GM12878 (cell line): ENCODE measurements at regions not wholly inside any gene's neighbourhood (a gene's known extent, or its start where the extent isn't known, plus 50 kb on each side); places are given as distances from the start of the nearest gene placed in this dataset.

Experiments
- ATAC-seq: fragments of 200-7000 bp; cut with Tn5 transposase; 3 replicates; pipeline ENCODE4 v1.9.1; 2020; ENCODE audit warnings: mild to moderate bottlenecking, moderate library complexity
- BruUV-seq: library from RNA; stranded (reverse); fragments of 400-500 nt; replicated peaks from 2 replicates; lab custom pipeline; 2021; lab: Mats Ljungman, UMichigan
- CTCF ChIA-PET: fragments of 300-600 bp; sonication (Branson Sonifier 250); formaldehyde crosslinking; extraction: SDS; loops from one replicate; lab custom pipeline; 2021; ENCODE audit warnings: inconsistent platforms; lab: Yijun Ruan, JAX
- POLR2A ChIA-PET: fragments of 350-600 bp; formaldehyde crosslinking; extraction: SDS; loops from one replicate; lab custom pipeline; 2021; ENCODE audit warnings: inconsistent platforms; lab: Charles Lee
- RAD21 ChIA-PET: fragments of 300-600 bp; sonication (Branson Sonifier 250); formaldehyde crosslinking; loops from one replicate; lab custom pipeline; 2023; ENCODE audit warnings: antibody characterized with exemption; ENCODE audit not compliant: unreplicated experiment; lab: Charles Lee
- SMC1A ChIA-PET: fragments of 300-600 bp; sonication (Branson Sonifier 250); formaldehyde crosslinking; loops from one replicate; lab custom pipeline; 2023; ENCODE audit not compliant: unreplicated experiment, uncharacterized antibody; lab: Charles Lee
- DNase-seq: peaks from one replicate; pipeline ENCODE4 v3.0.0-alpha.2; 2011; ENCODE audit warnings: low read depth, low spot score
- FAIRE-seq: peaks from 3 replicates; lab custom pipeline; 2011; peaks lifted over from hg19 to GRCh38; lab: Jason Lieb, UNC
- H2AFZ ChIP-seq: 2 replicates; pipeline ENCODE4 v1.6.0; 2011; ENCODE audit warnings: low read depth, low read length, control low read depth; ENCODE audit not compliant: control insufficient read depth
- H3K27ac ChIP-seq: 2 replicates; pipeline ENCODE4 v1.5.1; 2011; ENCODE audit warnings: control low read depth; ENCODE audit not compliant: control insufficient read depth, insufficient read depth
- H3K27me3 ChIP-seq, 2 experiments: replicated peaks in 1 of 2; 2 replicates each; pipeline versions ENCODE4 v1.6.0 to v1.6.1; 2011; ENCODE audit warnings: low read length in 1 of 2; ENCODE audit not compliant: control insufficient read depth in 2 of 2, insufficient read depth in 2 of 2
- H3K36me3 ChIP-seq, 2 experiments: 2 replicates each; pipeline ENCODE4 v1.5.1; 2011; ENCODE audit warnings: low read length in 1 of 2; ENCODE audit not compliant: control insufficient read depth in 2 of 2, insufficient read depth in 2 of 2
- H3K4me1 ChIP-seq: 2 replicates; pipeline ENCODE4 v1.6.1; 2011; ENCODE audit warnings: mild to moderate bottlenecking, low read length, moderate library complexity, mixed read lengths; ENCODE audit not compliant: control insufficient read depth, insufficient read depth
- H3K4me2 ChIP-seq: 2 replicates; pipeline ENCODE4 v1.6.0; 2011; ENCODE audit warnings: control low read depth; ENCODE audit not compliant: control insufficient read depth, insufficient read depth
- H3K4me3 ChIP-seq: fragments of 200-600 bp; sonication (generic); 2 replicates; pipeline ENCODE4 v1.5.1; 2016
- H3K79me2 ChIP-seq: 2 replicates; pipeline ENCODE4 v1.6.0; 2011; ENCODE audit warnings: low read length; ENCODE audit not compliant: control insufficient read depth, insufficient read depth
- H3K9ac ChIP-seq: 2 replicates; pipeline ENCODE4 v1.8.0; 2011; ENCODE audit warnings: low read length, control low read depth, mixed read lengths; ENCODE audit not compliant: control insufficient read depth, insufficient read depth
- H3K9me3 ChIP-seq: replicated peaks from 3 replicates; pipeline ENCODE4 v1.5.1; 2011; ENCODE audit warnings: mild to moderate bottlenecking, low read length; ENCODE audit not compliant: control insufficient read depth, insufficient read depth
- H4K20me1 ChIP-seq: 2 replicates; pipeline ENCODE4 v1.6.0; 2011; ENCODE audit not compliant: control insufficient read depth, insufficient read depth
- EED ChIP-seq: sonication (generic); IDR thresholded peaks from 2 replicates; pipeline ENCODE4 v1.6.1; 2016; ENCODE audit warnings: antibody characterized with exemption, low read depth
- ETV6 ChIP-seq, 2 experiments: fragments of 450-650 bp in 1 of 2; IDR thresholded peaks in 1 of 2; conservative IDR thresholded peaks in 1 of 2; 2 replicates each; pipeline ENCODE4 v1.6.1; 2014; ENCODE audit warnings: antibody characterized with exemption in 1 of 2, borderline replicate concordance in 1 of 2, low read depth in 1 of 2, mild to moderate bottlenecking in 1 of 2, moderate library complexity in 1 of 2
- SP1 ChIP-seq: IDR thresholded peaks from one replicate; pipeline ENCODE4 v1.6.1; 2011; ENCODE audit warnings: low read depth, low read length
- SPI1 ChIP-seq: IDR thresholded peaks from 2 replicates; pipeline ENCODE4 v1.6.1; 2011; ENCODE audit warnings: low read depth, mild to moderate bottlenecking, low read length, moderate library complexity, borderline replicate concordance; ENCODE audit not compliant: insufficient read depth
- TAF1 ChIP-seq: IDR thresholded peaks from 2 replicates; pipeline ENCODE4 v1.6.1; 2011; ENCODE audit warnings: mild to moderate bottlenecking, low read depth, low read length, borderline replicate concordance
- WGBS: methylation state at CpG from one replicate; pipeline ENCODE4 v1.1.6; 2016; ENCODE audit warnings: low lambda C conversion rate; ENCODE audit not compliant: insufficient replicate concordance, insufficient coverage; ENCODE audit errors: missing lambda C conversion rate; 5-methylcytosine and 5-hydroxymethylcytosine counted together
- in situ Hi-C: fragments of 300-500 bp; cut with MboI; formaldehyde crosslinking; loops from 9 replicates; pipeline ENCODE4 v1.14.3; 2018; ENCODE audit warnings: mixed read lengths
- intact Hi-C: fragments of 100-400 bp; cut with micrococcal nuclease; formaldehyde crosslinking; loops from one replicate; pipeline ENCODE4 v1.14.2; 2022; ENCODE audit not compliant: unreplicated experiment
- TF ChIP-seq, protein P1 (sequence below): fragments of 450-650 bp; IDR thresholded peaks from 2 replicates; pipeline ENCODE4 v1.6.1; 2018; ENCODE audit warnings: mild to moderate bottlenecking, low read depth, moderate library complexity; ENCODE audit not compliant: partially characterized antibody
- TF ChIP-seq, protein P2 (sequence below): IDR thresholded peaks from 2 replicates; pipeline ENCODE4 v1.6.1; 2012; ENCODE audit warnings: low read depth, low read length, improper control_type of control experiment

DNA sequence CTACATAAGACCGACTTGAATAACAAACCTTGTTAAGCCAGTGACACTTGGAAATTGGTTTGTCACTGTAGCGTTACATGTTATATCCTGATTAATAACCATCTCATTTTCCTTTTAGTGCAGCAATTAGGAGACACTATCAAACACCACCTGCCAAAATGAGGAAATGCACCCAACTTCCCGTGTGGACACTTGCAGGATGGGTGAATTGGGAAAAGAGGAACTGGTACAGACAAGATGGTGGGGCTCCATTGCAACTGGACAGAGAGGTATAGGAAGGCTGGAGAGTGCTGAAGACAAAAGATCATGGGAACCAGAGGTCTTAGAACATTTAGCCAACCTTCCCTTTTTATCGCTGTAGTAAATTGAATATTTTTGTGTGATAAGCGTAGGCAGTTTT lies 816.3 kb upstream of the HS6ST1 start:
- in situ Hi-C loops = no loop called here
- no peaks in the 10 kb centered on the region for H3K4me1 ChIP-seq
- TF ChIP-seq ETV6 (conservative IDR thresholded peaks at IDR 0.05 in 1 of 2, IDR thresholded peaks at IDR 0.05 in 1 of 2; ENCODE audit: borderline replicate concordance in 1 of 2, low read depth in 1 of 2) (no peak), SP1 (no peak), TAF1 (no peak), SPI1 (peak; percentile 83), EED (peak; percentile 39; the same call in 1 of the 2 replicates)
- TF ChIP-seq, protein P1, sequence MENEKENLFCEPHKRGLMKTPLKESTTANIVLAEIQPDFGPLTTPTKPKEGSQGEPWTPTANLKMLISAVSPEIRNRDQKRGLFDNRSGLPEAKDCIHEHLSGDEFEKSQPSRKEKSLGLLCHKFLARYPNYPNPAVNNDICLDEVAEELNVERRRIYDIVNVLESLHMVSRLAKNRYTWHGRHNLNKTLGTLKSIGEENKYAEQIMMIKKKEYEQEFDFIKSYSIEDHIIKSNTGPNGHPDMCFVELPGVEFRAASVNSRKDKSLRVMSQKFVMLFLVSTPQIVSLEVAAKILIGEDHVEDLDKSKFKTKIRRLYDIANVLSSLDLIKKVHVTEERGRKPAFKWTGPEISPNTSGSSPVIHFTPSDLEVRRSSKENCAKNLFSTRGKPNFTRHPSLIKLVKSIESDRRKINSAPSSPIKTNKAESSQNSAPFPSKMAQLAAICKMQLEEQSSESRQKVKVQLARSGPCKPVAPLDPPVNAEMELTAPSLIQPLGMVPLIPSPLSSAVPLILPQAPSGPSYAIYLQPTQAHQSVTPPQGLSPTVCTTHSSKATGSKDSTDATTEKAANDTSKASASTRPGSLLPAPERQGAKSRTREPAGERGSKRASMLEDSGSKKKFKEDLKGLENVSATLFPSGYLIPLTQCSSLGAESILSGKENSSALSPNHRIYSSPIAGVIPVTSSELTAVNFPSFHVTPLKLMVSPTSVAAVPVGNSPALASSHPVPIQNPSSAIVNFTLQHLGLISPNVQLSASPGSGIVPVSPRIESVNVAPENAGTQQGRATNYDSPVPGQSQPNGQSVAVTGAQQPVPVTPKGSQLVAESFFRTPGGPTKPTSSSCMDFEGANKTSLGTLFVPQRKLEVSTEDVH = no peak
- TF ChIP-seq, protein P2, sequence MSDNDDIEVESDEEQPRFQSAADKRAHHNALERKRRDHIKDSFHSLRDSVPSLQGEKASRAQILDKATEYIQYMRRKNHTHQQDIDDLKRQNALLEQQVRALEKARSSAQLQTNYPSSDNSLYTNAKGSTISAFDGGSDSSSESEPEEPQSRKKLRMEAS = no peak
- TF ChIP-seq, all 136 proteins: peak for 2
- intact Hi-C loops = no loop called here
- Histone ChIP-seq H3K79me2 (no peaks in the 10 kb centered on the region), H3K27ac (no peak overlapping the region), H2AFZ (no peak overlapping the region), H3K4me3 (no peak overlapping the region), H3K36me3 (no peaks in the 10 kb centered on the region), H3K9me3 (no peaks in the 10 kb centered on the region), H3K27me3 (no peaks in the 10 kb centered on the region), H3K4me2 (no peak overlapping the region), H3K9ac (no peak overlapping the region), H4K20me1 (no peaks in the 10 kb centered on the region)
- FAIRE-seq = no peak
- SMC1A ChIA-PET = interaction anchor here (1.0 to 1.2 kb wide), 2 partner anchors 21 kb away, joined by 4 read pairs; no protein-coding TSS in a partner anchor
- DNase-seq = no peak
- no TSS peak for BruUV-seq
- RAD21 ChIA-PET = no interaction called here
- POLR2A ChIA-PET = no interaction called here
- CTCF ChIA-PET = no interaction called here
- no peak for ATAC-seq
- WGBS = 46% methylated on average over 5 of the region's 5 CpGs
